HG03039 (cell line): ENCODE measurements at regions not wholly inside any gene's neighbourhood (a gene's known extent, or its start where the extent isn't known, plus 50 kb on each side); places are given as distances from the start of the nearest gene placed in this dataset.
A peak's percentile ranks its signal among the peaks of the same experiment; 100 is the strongest.

Source experiments
- ATAC-seq: cut with Tn5 transposase; IDR thresholded peaks from one replicate; pipeline ENCODE4 v1.9.1; 2021; ENCODE audit warnings: mild to moderate bottlenecking, moderate library complexity; ENCODE audit not compliant: unreplicated experiment

GRCh38 chr10:92747066-92747465 lies 57.3 kb downstream of the HHEX start:
- no peak for ATAC-seq

GRCh38 chr10:92747600-92747999 lies 57.8 kb downstream of the HHEX start:
- ATAC-seq = no peak

- ATAC-seq = no peak
These were observed 61.2 kb downstream of the HHEX start for GRCh38 chr10:92750791-92751533.

GRCh38 chr10:92751534-92751811 lies 61.7 kb downstream of the HHEX start:
- no peak for ATAC-seq

GRCh38 chr10:92751827-92752226 lies 62.1 kb downstream of the HHEX start:
- no peak for ATAC-seq

GRCh38 chr10:92753865-92754264 lies 64.1 kb downstream of the HHEX start:
- ATAC-seq = no peak

GRCh38 chr10:92755725-92756124 lies 66.0 kb downstream of the HHEX start:
- ATAC-seq = no peak

- ATAC-seq = peak; percentile 79
These were observed 66.7 kb downstream of the HHEX start for GRCh38 chr10:92756201-92757065.

- peak; percentile 50 for ATAC-seq
These were observed 67.4 kb downstream of the HHEX start for GRCh38 chr10:92757066-92757710.

- no peak for ATAC-seq
These were observed 68.0 kb downstream of the HHEX start for GRCh38 chr10:92757711-92758104.

GRCh38 chr10:92758594-92758993 lies 68.8 kb downstream of the HHEX start:
- no peak for ATAC-seq

- no peak for ATAC-seq
These were observed 70.9 kb downstream of the HHEX start for GRCh38 chr10:92760609-92761008.

GRCh38 chr10:92761571-92761970 lies 71.8 kb downstream of the HHEX start:
- no peak for ATAC-seq

GRCh38 chr10:92763634-92764155 lies 73.9 kb downstream of the HHEX start:
- no peak for ATAC-seq

- no peak for ATAC-seq
These were observed 76.7 kb downstream of the HHEX start for GRCh38 chr10:92766451-92766850.

- ATAC-seq = no peak
These were observed 78.3 kb downstream of the HHEX start for GRCh38 chr10:92768104-92768503.

GRCh38 chr10:92773776-92774175 lies 74.5 kb upstream of the EXOC6 start:
- ATAC-seq = no peak

GRCh38 chr10:92778091-92778490 lies 70.2 kb upstream of the EXOC6 start:
- no peak for ATAC-seq

- ATAC-seq = no peak
These were observed 63.2 kb upstream of the EXOC6 start for GRCh38 chr10:92785118-92785517.

- ATAC-seq = no peak
These were observed 60.7 kb upstream of the EXOC6 start for GRCh38 chr10:92787557-92788152.

- no peak for ATAC-seq
These were observed 59.3 kb upstream of the EXOC6 start for GRCh38 chr10:92789067-92789466.
